ENCODE measurements at regions not wholly inside any gene's neighbourhood (a gene's known extent, or its start where the extent isn't known, plus 50 kb on each side); places are given as distances from the start of the nearest gene placed in this dataset.

GRCh38 chr12:34295366-34296142, 273.3 kb downstream of the ALG10 start:
- H3K9me3 ChIP-seq, result peaks cover 0 to 31% (median 0%) of the 10 kb centered on the region in 3 donors

GRCh38 chr12:34296143-34297041, 274.1 kb downstream of the ALG10 start:
- no peaks in the 10 kb centered on the region for H3K27me3 ChIP-seq
- TF ChIP-seq CTCF (IDR thresholded peaks at IDR 0.05) (no peak), POLR2A (IDR thresholded peaks at IDR 0.05) (no peak)
- intact Hi-C loops (cut with DNase I), result no loop called here
- DNase-seq, result peak in 1 of 4 donors; percentile 2
- no peak overlapping the region for H3K4me3 ChIP-seq
- H3K36me3 ChIP-seq (replicated peaks in 1 of 2; ENCODE audit: insufficient read depth in 1 of 2, low read depth in 2 of 2), result no peaks in the 10 kb centered on the region
- 46 to 51% methylated on average over 29 to 30 of the region's 30 CpGs for WGBS, 2 donors
- ATAC-seq, result no peak
- H3K4me1 ChIP-seq, result no peaks in the 10 kb centered on the region
- H3K27ac ChIP-seq, result no peak overlapping the region
- H3K9me3 ChIP-seq, result peaks cover 0 to 37% (median 0%) of the 10 kb centered on the region in 3 donors

More at GRCh38 chr12:34295366-34296142, 273.3 kb downstream of the ALG10 start:
- Histone ChIP-seq H3K4me1 (no peaks in the 10 kb centered on the region), H3K4me3 (no peak overlapping the region), H3K27me3 (no peaks in the 10 kb centered on the region), H3K36me3 (replicated peaks in 1 of 2; ENCODE audit: insufficient read depth in 1 of 2, low read depth in 2 of 2) (no peaks in the 10 kb centered on the region), H3K27ac (no peak overlapping the region)
- no peak for ATAC-seq
- TF ChIP-seq CTCF (IDR thresholded peaks at IDR 0.05), result no peak
- no peak for TF ChIP-seq POLR2A (IDR thresholded peaks at IDR 0.05)
- WGBS, 2 donors, result 56 to 66% methylated on average over 30 to 31 of the region's 31 CpGs
- intact Hi-C loops (cut with DNase I), result no loop called here
- DNase-seq, result peak in 2 of 4 donors; percentile 2 to 3

- intact Hi-C loops (cut with DNase I), result no loop called here
- no peak overlapping the region for H3K27ac ChIP-seq
- H3K27me3 ChIP-seq, result no peaks in the 10 kb centered on the region
- no peak overlapping the region for H3K4me3 ChIP-seq
- TF ChIP-seq CTCF (IDR thresholded peaks at IDR 0.05) (no peak), POLR2A (IDR thresholded peaks at IDR 0.05) (no peak)
- no peaks in the 10 kb centered on the region for H3K4me1 ChIP-seq
- no peaks in the 10 kb centered on the region for H3K36me3 ChIP-seq (replicated peaks in 1 of 2; ENCODE audit: insufficient read depth in 1 of 2, low read depth in 2 of 2)
- H3K9me3 ChIP-seq, result peaks cover 0 to 34% (median 0%) of the 10 kb centered on the region in 3 donors
- WGBS, 2 donors, result 36 to 44% methylated on average over 18 of the region's 18 CpGs
- no peak for DNase-seq
- ATAC-seq, result no peak
These were observed 275.0 kb downstream of the ALG10 start for GRCh38 chr12:34297126-34297789.

GRCh38 chr12:34297790-34298164, 275.5 kb downstream of the ALG10 start:
- Histone ChIP-seq H3K27ac (no peak overlapping the region), H3K9me3 (peaks cover 0 to 31% (median 0%) of the 10 kb centered on the region in 3 donors), H3K27me3 (no peaks in the 10 kb centered on the region), H3K4me3 (no peak overlapping the region), H3K36me3 (replicated peaks in 1 of 2; ENCODE audit: insufficient read depth in 1 of 2, low read depth in 2 of 2) (no peaks in the 10 kb centered on the region), H3K4me1 (no peaks in the 10 kb centered on the region)
- TF ChIP-seq POLR2A (IDR thresholded peaks at IDR 0.05) (no peak), CTCF (IDR thresholded peaks at IDR 0.05) (no peak)
- ATAC-seq, result no peak
- intact Hi-C loops (cut with DNase I), result no loop called here
- 52 to 62% methylated on average over 9 of the region's 9 CpGs for WGBS, 2 donors
- DNase-seq, result no peak

Data from body of pancreas (tissue), 4 donors.